Right lobe of liver (tissue), 6 donors: ENCODE measurements at regions not wholly inside any gene's neighbourhood (a gene's known extent, or its start where the extent isn't known, plus 50 kb on each side); places are given as distances from the start of the nearest gene placed in this dataset.
A peak's percentile ranks its signal among the peaks of the same experiment; 100 is the strongest.

Experiments
- ATAC-seq, 4 donors: fragments of 200-7000 bp; cut with Tn5 transposase; one replicate each; pipeline ENCODE4 v1.9.1; 2020; ENCODE audit warnings: mild to moderate bottlenecking in 4 of 4, moderate library complexity in 4 of 4
- DNase-seq, 3 donors: peaks; one replicate each; pipeline ENCODE4 v3.0.0-alpha.2; 2020
- H3K27ac ChIP-seq, 3 donors: fragments of 200-600 bp; one replicate each; pipeline ENCODE4 v1.8.0; 2022
- H3K27me3 ChIP-seq, 2 donors: fragments of 200-600 bp; one replicate each; pipeline ENCODE4 v1.8.0; 2022
- H3K36me3 ChIP-seq, 4 donors: fragments of 200-600 bp; sonication (generic) in 1 of 4; one replicate each; pipeline versions ENCODE4 v1.5.1 to v1.8.0; 2017 to 2022; ENCODE audit warnings: control low read depth in 1 of 4
- H3K4me1 ChIP-seq, 4 donors: fragments of 200-600 bp; sonication (generic) in 1 of 4; one replicate each; pipeline versions ENCODE4 v1.5.1 to v1.8.0; 2017 to 2022; ENCODE audit warnings: control low read depth in 1 of 4
- H3K4me3 ChIP-seq, 3 donors: fragments of 200-600 bp; one replicate each; pipeline ENCODE4 v1.8.0; 2022
- H3K9me3 ChIP-seq, 4 donors: fragments of 200-600 bp; sonication (generic) in 1 of 4; one replicate each; pipeline versions ENCODE4 v1.5.1 to v1.8.0; 2017 to 2022; ENCODE audit warnings: control low read depth in 1 of 4
- POLR2A ChIP-seq: fragments of 450-650 bp; IDR thresholded peaks from one replicate; pipeline ENCODE4 v1.6.1; 2017; ENCODE audit warnings: antibody characterized with exemption, mild to moderate bottlenecking
- WGBS: methylation state at CpG from one replicate; pipeline ENCODE4 v1.1.6; 2018; ENCODE audit warnings: low coverage, low lambda C conversion rate; ENCODE audit not compliant: insufficient coverage; ENCODE audit errors: missing lambda C conversion rate; 5-methylcytosine and 5-hydroxymethylcytosine counted together
- intact Hi-C, 2 donors: fragments of 100-400 bp; cut with DNase I; formaldehyde crosslinking; loops; one replicate each; pipeline versions ENCODE4 v1.11.2 to v1.14.1; 2022
- TF ChIP-seq, protein P1 (sequence below), 4 donors: fragments of 200-600 bp in 3 of 4; fragments of 450-650 bp in 1 of 4; IDR thresholded peaks; one replicate each; pipeline versions ENCODE4 v1.5.1 to v1.8.0; 2016 to 2022; ENCODE audit warnings: antibody characterized with exemption in 4 of 4, mild to moderate bottlenecking in 2 of 4
- donor health status: DM: no; HTN: yes; CAD: no.
- donor health status: DM: no; HTN: no; CAD: no.
- donor health status: DM: no; HTN: no; CAD: no.
- donor health status: DM: no; HTN: yes; CAD: no.
- donor health status: DM: no; HTN: yes; CAD: no.

DNA sequence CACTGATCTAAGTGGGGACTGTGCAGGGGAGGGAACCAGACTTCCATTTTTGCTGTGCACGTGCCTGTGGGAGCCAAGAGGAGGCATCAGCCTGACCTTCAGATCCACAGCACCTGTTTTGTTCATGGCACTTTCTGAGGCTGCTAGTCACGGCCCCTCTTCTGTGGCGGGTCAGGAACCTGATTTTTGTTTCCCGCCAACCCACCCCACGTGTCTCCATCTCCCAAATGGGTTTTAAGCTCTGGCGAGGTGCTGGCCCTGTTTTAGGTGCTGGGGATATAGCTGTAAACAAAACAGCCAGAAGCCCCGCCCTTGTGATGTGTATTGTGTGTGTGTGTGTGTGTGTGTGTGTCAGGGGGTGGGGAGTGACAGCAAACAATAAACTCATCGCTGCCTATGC, 60.4 kb upstream of the GRPEL1 start:
- DNase-seq (no peak), ATAC-seq (no peak)
- Histone ChIP-seq H3K4me1 (peaks cover 0 to 18% (median 7%) of the 10 kb centered on the region in 4 donors), H3K36me3 (no peaks in the 10 kb centered on the region), H3K4me3 (no peak overlapping the region), H3K9me3 (no peaks in the 10 kb centered on the region), H3K27me3 (no peaks in the 10 kb centered on the region), H3K27ac (no peak overlapping the region)
- intact Hi-C loops: no loop called here
- no peak for TF ChIP-seq POLR2A
- TF ChIP-seq, protein P1, sequence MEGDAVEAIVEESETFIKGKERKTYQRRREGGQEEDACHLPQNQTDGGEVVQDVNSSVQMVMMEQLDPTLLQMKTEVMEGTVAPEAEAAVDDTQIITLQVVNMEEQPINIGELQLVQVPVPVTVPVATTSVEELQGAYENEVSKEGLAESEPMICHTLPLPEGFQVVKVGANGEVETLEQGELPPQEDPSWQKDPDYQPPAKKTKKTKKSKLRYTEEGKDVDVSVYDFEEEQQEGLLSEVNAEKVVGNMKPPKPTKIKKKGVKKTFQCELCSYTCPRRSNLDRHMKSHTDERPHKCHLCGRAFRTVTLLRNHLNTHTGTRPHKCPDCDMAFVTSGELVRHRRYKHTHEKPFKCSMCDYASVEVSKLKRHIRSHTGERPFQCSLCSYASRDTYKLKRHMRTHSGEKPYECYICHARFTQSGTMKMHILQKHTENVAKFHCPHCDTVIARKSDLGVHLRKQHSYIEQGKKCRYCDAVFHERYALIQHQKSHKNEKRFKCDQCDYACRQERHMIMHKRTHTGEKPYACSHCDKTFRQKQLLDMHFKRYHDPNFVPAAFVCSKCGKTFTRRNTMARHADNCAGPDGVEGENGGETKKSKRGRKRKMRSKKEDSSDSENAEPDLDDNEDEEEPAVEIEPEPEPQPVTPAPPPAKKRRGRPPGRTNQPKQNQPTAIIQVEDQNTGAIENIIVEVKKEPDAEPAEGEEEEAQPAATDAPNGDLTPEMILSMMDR (IDR thresholded peaks at IDR 0.05): no peak
- WGBS: 67% methylated on average over 1 of the region's 8 CpGs

DNA sequence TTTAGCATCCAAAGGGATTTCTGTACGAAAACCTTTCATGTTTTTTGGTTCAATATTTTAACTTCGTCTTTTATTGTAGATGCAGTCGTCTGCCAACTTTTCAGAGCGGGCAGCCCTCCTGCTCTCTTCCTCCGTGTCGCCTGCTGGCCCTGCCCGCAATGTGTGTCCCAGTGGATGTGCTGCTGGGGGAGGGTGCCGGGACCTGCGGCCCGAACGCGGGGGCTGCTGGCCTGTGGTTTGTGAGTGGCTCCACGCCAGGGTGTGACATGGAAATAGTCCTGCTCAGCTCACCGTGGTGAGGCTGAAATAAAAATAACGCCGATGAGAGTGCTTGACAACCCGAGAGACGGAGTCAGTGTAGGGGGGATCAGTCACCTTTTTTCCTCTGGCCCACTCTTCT, 59.7 kb upstream of the GRPEL1 start:
- TF ChIP-seq POLR2A: no peak
- TF ChIP-seq, protein P1 (IDR thresholded peaks at IDR 0.05): no peak
- Histone ChIP-seq H3K4me3 (no peak overlapping the region), H3K27me3 (no peaks in the 10 kb centered on the region), H3K4me1 (peaks cover 0 to 18% (median 7%) of the 10 kb centered on the region in 4 donors), H3K9me3 (no peaks in the 10 kb centered on the region), H3K36me3 (no peaks in the 10 kb centered on the region), H3K27ac (no peak overlapping the region)
- intact Hi-C loops: no loop called here
- ATAC-seq (no peak), DNase-seq (no peak)
- 74% methylated on average over 12 of the region's 18 CpGs for WGBS

DNA sequence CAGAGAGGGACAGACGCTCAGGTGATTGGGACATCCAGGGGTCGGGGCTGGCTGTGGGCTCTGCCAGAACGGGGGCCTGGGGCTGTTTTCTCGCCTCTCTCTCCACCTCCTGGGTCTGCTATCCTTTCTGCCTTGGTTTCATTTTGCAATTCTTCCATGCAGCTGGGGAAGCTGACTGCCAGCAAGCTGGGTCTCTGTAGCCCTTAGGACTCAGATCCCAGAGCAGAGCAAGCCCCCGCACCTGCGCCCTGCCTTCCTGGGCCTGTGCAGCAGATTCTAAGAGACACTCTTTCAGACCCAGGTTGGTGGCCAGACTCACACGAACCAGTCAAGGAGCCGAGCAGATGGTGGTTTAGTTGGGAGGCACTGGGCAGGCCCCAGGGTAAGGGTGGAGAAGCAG, 59.1 kb upstream of the GRPEL1 start:
- ATAC-seq (no peak), DNase-seq (no peak)
- H3K9me3 ChIP-seq: no peaks in the 10 kb centered on the region
- H3K27me3 ChIP-seq: no peaks in the 10 kb centered on the region
- intact Hi-C loops: no loop called here
- H3K4me1 ChIP-seq: peaks cover 0 to 18% (median 7%) of the 10 kb centered on the region in 4 donors
- H3K4me3 ChIP-seq: no peak overlapping the region
- H3K36me3 ChIP-seq: no peaks in the 10 kb centered on the region
- TF ChIP-seq, protein P1 (IDR thresholded peaks at IDR 0.05): no peak
- no peak for TF ChIP-seq POLR2A
- 24% methylated on average over 2 of the region's 8 CpGs for WGBS
- no peak overlapping the region for H3K27ac ChIP-seq

DNA sequence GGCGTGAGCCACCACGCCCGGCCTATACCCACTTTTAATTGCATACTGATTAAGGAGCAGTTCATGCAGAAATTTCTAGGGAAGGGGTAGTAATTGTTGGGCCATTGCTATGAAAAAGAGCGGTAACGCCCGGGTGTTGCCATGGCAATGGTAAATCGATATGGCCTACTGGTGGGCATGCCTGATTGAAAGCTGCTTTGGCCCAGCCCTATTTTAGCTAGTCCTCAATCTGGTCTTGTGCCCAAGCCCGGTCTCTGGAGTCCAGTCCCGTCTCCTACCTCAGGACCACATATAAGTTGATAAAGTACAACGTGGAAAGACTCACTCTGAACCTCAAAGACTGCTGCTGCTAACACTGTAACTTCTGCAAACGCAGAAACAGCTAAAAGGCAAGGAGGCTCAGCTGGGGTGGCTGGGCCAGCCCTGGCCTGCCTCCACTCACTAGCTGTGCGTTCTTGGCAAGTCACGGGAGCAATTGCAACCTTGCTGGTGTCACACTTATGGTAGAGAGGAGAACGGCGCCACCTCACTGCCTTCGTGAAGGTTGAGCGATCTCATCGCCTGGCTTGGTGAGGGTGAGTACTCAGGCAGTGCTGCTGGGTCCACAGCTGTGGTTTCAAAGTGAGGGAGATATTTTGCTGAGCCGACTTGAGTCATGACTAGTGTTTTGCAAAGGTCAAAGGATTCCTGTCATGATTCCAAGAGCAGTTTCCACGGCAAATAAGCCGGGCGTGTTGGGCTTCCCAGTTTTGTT, 57.0 kb upstream of the GRPEL1 start:
- Histone ChIP-seq H3K9me3 (no peaks in the 10 kb centered on the region), H3K4me3 (no peak overlapping the region), H3K27ac (peak overlapping the region in 2 of 3 donors; percentile 1 to 42), H3K27me3 (no peaks in the 10 kb centered on the region), H3K36me3 (no peaks in the 10 kb centered on the region), H3K4me1 (peaks cover 0 to 18% (median 7%) of the 10 kb centered on the region in 4 donors)
- ATAC-seq (peak; percentile 76 to 94 (median 92)), DNase-seq (peak in 2 of 3 donors; percentile 35 to 67)
- intact Hi-C loops: no loop called here
- TF ChIP-seq, protein P1 (IDR thresholded peaks at IDR 0.05): no peak
- TF ChIP-seq POLR2A: no peak
- WGBS: 49% methylated on average over 16 of the region's 22 CpGs
